ENCODE measurements at regions not wholly inside any gene's neighbourhood (a gene's known extent, or its start where the extent isn't known, plus 50 kb on each side); places are given as distances from the start of the nearest gene placed in this dataset.

GRCh38 chr5:54655761-54656160 is 138.2 kb downstream of the SNX18 start:
- Histone ChIP-seq H3K4me2 (ENCODE audit: low read length) (no peak overlapping the region), H3K4me3 (ENCODE audit: low read length) (no peak overlapping the region), H2AFZ (ENCODE audit: low read depth, low read length) (no peak overlapping the region), H3K27ac (ENCODE audit: low read length) (no peak overlapping the region), H3K9me3 (ENCODE audit: insufficient read depth, low read length) (no peaks in the 10 kb centered on the region), H3K4me1 (ENCODE audit: low read length) (peaks cover 13% of the 10 kb centered on the region), H3K79me2 (ENCODE audit: low read length) (no peaks in the 10 kb centered on the region), H3K27me3 (ENCODE audit: low read depth, low read length) (no peaks in the 10 kb centered on the region), H3K9ac (ENCODE audit: low read length) (no peak overlapping the region), H4K20me1 (ENCODE audit: insufficient read depth, low read length) (no peaks in the 10 kb centered on the region), H3K36me3 (replicated peaks; ENCODE audit: low read depth, low read length) (no peaks in the 10 kb centered on the region)
- TF ChIP-seq CTCF (IDR thresholded peaks at IDR 0.05; ENCODE audit: low read depth, low read length) (no peak), EZH2phosphoT487 (IDR thresholded peaks at IDR 0.05; ENCODE audit: low read depth) (no peak)

- no peak overlapping the region for H3K4me2 ChIP-seq (ENCODE audit: low read length)
- H3K4me3 ChIP-seq (ENCODE audit: low read length): no peak overlapping the region
- H3K9ac ChIP-seq (ENCODE audit: low read length): no peak overlapping the region
- no peak overlapping the region for H3K27ac ChIP-seq (ENCODE audit: low read length)
- no peaks in the 10 kb centered on the region for H4K20me1 ChIP-seq (ENCODE audit: insufficient read depth, low read length)
- peaks cover 13% of the 10 kb centered on the region for H3K4me1 ChIP-seq (ENCODE audit: low read length)
- H3K27me3 ChIP-seq (ENCODE audit: low read depth, low read length): no peaks in the 10 kb centered on the region
- no peaks in the 10 kb centered on the region for H3K79me2 ChIP-seq (ENCODE audit: low read length)
- TF ChIP-seq CTCF (IDR thresholded peaks at IDR 0.05; ENCODE audit: low read depth, low read length) (no peak), EZH2phosphoT487 (IDR thresholded peaks at IDR 0.05; ENCODE audit: low read depth) (no peak)
- no peaks in the 10 kb centered on the region for H3K36me3 ChIP-seq (replicated peaks; ENCODE audit: low read depth, low read length)
- no peak overlapping the region for H2AFZ ChIP-seq (ENCODE audit: low read depth, low read length)
- H3K9me3 ChIP-seq (ENCODE audit: insufficient read depth, low read length): no peaks in the 10 kb centered on the region
Measured at GRCh38 chr5:54655266-54655665, 137.7 kb downstream of the SNX18 start.

GRCh38 chr5:54653956-54654614 is 136.5 kb downstream of the SNX18 start:
- Histone ChIP-seq H3K4me2 (ENCODE audit: low read length) (no peak overlapping the region), H3K9me3 (ENCODE audit: insufficient read depth, low read length) (no peaks in the 10 kb centered on the region), H3K27me3 (ENCODE audit: low read depth, low read length) (no peaks in the 10 kb centered on the region), H3K36me3 (replicated peaks; ENCODE audit: low read depth, low read length) (no peaks in the 10 kb centered on the region), H3K4me1 (ENCODE audit: low read length) (peaks cover 13% of the 10 kb centered on the region), H3K9ac (ENCODE audit: low read length) (no peak overlapping the region), H3K27ac (ENCODE audit: low read length) (no peak overlapping the region), H3K79me2 (ENCODE audit: low read length) (no peaks in the 10 kb centered on the region), H4K20me1 (ENCODE audit: insufficient read depth, low read length) (no peaks in the 10 kb centered on the region), H2AFZ (ENCODE audit: low read depth, low read length) (no peak overlapping the region), H3K4me3 (ENCODE audit: low read length) (no peak overlapping the region)
- TF ChIP-seq CTCF (IDR thresholded peaks at IDR 0.05; ENCODE audit: low read depth, low read length) (no peak), EZH2phosphoT487 (IDR thresholded peaks at IDR 0.05; ENCODE audit: low read depth) (no peak)

- no peaks in the 10 kb centered on the region for H4K20me1 ChIP-seq (ENCODE audit: insufficient read depth, low read length)
- no peak overlapping the region for H2AFZ ChIP-seq (ENCODE audit: low read depth, low read length)
- H3K36me3 ChIP-seq (replicated peaks; ENCODE audit: low read depth, low read length): no peaks in the 10 kb centered on the region
- H3K27ac ChIP-seq (ENCODE audit: low read length): no peak overlapping the region
- TF ChIP-seq CTCF (IDR thresholded peaks at IDR 0.05; ENCODE audit: low read depth, low read length) (no peak), EZH2phosphoT487 (IDR thresholded peaks at IDR 0.05; ENCODE audit: low read depth) (no peak)
- H3K4me1 ChIP-seq (ENCODE audit: low read length): peaks cover 24% of the 10 kb centered on the region
- no peak overlapping the region for H3K4me3 ChIP-seq (ENCODE audit: low read length)
- H3K79me2 ChIP-seq (ENCODE audit: low read length): no peaks in the 10 kb centered on the region
- no peak overlapping the region for H3K9ac ChIP-seq (ENCODE audit: low read length)
- no peaks in the 10 kb centered on the region for H3K27me3 ChIP-seq (ENCODE audit: low read depth, low read length)
- H3K9me3 ChIP-seq (ENCODE audit: insufficient read depth, low read length): no peaks in the 10 kb centered on the region
- no peak overlapping the region for H3K4me2 ChIP-seq (ENCODE audit: low read length)
Measured at GRCh38 chr5:54651482-54652076, 134.0 kb downstream of the SNX18 start.

Data from OCI-LY3 (cell line).